ENCODE measurements at regions not wholly inside any gene's neighbourhood (a gene's known extent, or its start where the extent isn't known, plus 50 kb on each side); places are given as distances from the start of the nearest gene placed in this dataset.

DNA sequence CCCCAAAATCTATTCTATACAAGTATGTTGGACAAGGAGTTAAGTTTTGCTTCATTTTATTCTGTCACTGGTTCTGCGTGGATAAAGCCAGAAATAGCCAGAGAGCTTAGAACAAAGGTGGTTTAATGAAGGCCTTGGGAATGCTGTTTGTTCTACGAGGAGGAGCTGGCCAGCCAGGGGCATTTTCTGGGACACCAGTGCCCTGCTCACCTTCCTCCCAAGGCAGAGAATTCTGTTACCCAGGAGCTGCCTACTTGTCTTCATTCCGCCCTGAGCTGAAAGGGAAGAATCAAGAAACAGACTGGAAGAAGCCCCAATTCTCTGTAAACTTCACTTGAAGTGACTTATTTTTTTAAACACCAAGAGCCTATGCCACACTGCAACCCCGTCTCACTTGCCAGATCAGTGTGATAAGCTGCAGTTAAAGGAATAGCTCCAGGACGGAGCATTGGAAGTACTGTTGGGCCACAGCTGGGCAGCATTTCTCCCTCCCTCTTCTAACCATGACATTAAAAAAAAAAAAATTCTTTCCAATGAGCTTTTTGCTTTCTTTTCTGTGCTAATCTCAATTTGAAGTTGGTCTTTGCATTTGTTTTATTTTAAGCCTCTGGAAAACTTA, 149.8 kb upstream of the DYNLRB2 start:
- TF ChIP-seq, protein P1, sequence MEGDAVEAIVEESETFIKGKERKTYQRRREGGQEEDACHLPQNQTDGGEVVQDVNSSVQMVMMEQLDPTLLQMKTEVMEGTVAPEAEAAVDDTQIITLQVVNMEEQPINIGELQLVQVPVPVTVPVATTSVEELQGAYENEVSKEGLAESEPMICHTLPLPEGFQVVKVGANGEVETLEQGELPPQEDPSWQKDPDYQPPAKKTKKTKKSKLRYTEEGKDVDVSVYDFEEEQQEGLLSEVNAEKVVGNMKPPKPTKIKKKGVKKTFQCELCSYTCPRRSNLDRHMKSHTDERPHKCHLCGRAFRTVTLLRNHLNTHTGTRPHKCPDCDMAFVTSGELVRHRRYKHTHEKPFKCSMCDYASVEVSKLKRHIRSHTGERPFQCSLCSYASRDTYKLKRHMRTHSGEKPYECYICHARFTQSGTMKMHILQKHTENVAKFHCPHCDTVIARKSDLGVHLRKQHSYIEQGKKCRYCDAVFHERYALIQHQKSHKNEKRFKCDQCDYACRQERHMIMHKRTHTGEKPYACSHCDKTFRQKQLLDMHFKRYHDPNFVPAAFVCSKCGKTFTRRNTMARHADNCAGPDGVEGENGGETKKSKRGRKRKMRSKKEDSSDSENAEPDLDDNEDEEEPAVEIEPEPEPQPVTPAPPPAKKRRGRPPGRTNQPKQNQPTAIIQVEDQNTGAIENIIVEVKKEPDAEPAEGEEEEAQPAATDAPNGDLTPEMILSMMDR (IDR thresholded peaks at IDR 0.05), result no peak
- Mint-ChIP-seq H3K9me3 (no peaks in the 10 kb centered on the region), H3K4me1 (no peaks in the 10 kb centered on the region), H3K27ac (no peak overlapping the region), H3K27me3 (peaks cover 13% of the 10 kb centered on the region), H3K36me3 (ENCODE audit: low read depth) (no peaks in the 10 kb centered on the region), H3K4me3 (no peak overlapping the region)
- CTCF ChIA-PET, result no interaction called here
- intact Hi-C loops (cut with micrococcal nuclease), result no loop called here
- POLR2A ChIA-PET, result no interaction called here
- DNase-seq (no peak), ATAC-seq (ENCODE audit: low read depth) (no peak)

DNA sequence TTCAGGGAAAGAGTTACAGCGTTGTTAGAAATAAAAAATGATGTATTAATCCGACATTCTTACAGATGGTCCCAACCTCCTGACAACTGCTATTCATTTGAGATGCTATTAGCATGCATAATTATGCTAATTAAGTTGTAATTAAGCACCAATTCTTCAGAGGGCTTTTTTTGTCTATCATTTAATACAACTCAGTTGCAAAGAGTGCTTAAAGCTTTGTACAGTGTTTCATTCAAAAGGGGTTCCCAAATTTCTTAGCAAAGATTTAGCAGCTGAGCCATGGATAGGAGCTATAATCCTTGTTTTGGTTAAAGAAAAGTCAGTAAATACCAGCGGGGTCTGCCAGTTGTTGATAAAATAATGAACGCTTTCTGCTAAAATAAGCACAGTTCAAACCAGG, 150.7 kb upstream of the DYNLRB2 start:
- Mint-ChIP-seq H3K4me3 (no peak overlapping the region), H3K27me3 (peaks cover 15% of the 10 kb centered on the region), H3K9me3 (no peaks in the 10 kb centered on the region), H3K4me1 (no peaks in the 10 kb centered on the region), H3K27ac (no peak overlapping the region), H3K36me3 (ENCODE audit: low read depth) (no peaks in the 10 kb centered on the region)
- TF ChIP-seq, protein P1 (IDR thresholded peaks at IDR 0.05), result no peak
- POLR2A ChIA-PET, result no interaction called here
- CTCF ChIA-PET, result no interaction called here
- DNase-seq (no peak), ATAC-seq (ENCODE audit: low read depth) (no peak)
- intact Hi-C loops (cut with micrococcal nuclease), result no loop called here

GRCh38 chr16:80389338-80389737, 151.5 kb upstream of the DYNLRB2 start:
- no peaks in the 10 kb centered on the region for H3K36me3 Mint-ChIP-seq (ENCODE audit: low read depth)
- no peaks in the 10 kb centered on the region for H3K9me3 Mint-ChIP-seq
- ChIA-PET POLR2A (no interaction called here), CTCF (no interaction called here)
- no peak for DNase-seq
- H3K4me1 Mint-ChIP-seq, result no peaks in the 10 kb centered on the region
- no peak overlapping the region for H3K4me3 Mint-ChIP-seq
- no peak for ATAC-seq (ENCODE audit: low read depth)
- intact Hi-C loops (cut with micrococcal nuclease), result no loop called here
- peaks cover 15% of the 10 kb centered on the region for H3K27me3 Mint-ChIP-seq
- no peak overlapping the region for H3K27ac Mint-ChIP-seq
- TF ChIP-seq, protein P1 (IDR thresholded peaks at IDR 0.05), result no peak

DNA sequence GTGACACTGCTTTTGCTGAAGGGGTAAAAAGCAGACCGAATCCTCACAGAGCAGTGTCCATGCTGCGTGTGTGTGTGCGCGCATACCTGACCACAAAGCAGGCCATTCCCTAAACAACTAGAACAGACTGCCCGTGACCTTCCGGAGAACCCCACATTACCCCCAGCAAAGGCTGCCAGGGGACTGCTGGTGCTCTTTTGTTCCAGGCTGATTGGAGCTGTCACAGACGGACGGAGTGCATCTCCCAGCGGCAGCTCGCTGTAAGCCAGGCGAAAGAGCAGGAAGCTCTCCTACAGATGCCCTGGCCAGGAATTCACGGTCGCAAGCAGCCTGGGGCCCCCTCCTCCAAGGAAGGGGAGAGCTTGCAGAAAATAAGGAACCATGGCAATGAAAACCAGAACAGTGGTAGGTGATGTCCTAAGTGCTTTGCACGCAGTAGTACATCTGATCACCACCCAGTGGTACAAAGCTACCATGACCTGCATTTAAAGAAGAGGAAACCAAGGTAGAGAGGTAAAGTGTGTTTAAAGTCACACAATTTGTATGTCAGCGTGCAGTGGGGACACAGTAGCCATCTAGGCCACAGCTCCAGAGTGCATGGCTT, 153.4 kb upstream of the DYNLRB2 start:
- H3K27ac Mint-ChIP-seq, result no peak overlapping the region
- H3K36me3 Mint-ChIP-seq (ENCODE audit: low read depth), result no peaks in the 10 kb centered on the region
- ATAC-seq (ENCODE audit: low read depth) (no peak), DNase-seq (no peak)
- ChIA-PET POLR2A (interaction anchor here (0.6 kb wide), 1 partner anchor 444 kb away, joined by 3 read pairs; no protein-coding TSS in a partner anchor), CTCF (no interaction called here)
- H3K4me3 Mint-ChIP-seq, result no peak overlapping the region
- TF ChIP-seq, protein P1 (IDR thresholded peaks at IDR 0.05), result no peak
- peaks cover 19% of the 10 kb centered on the region for H3K27me3 Mint-ChIP-seq
- intact Hi-C loops (cut with micrococcal nuclease), result no loop called here
- H3K9me3 Mint-ChIP-seq, result no peaks in the 10 kb centered on the region
- H3K4me1 Mint-ChIP-seq, result no peaks in the 10 kb centered on the region

- ChIA-PET CTCF (no interaction called here), POLR2A (no interaction called here)
- no peak for ATAC-seq (ENCODE audit: low read depth)
- Mint-ChIP-seq H3K27me3 (peaks cover 22% of the 10 kb centered on the region), H3K27ac (no peak overlapping the region), H3K4me1 (no peaks in the 10 kb centered on the region), H3K4me3 (no peak overlapping the region), H3K36me3 (ENCODE audit: low read depth) (no peaks in the 10 kb centered on the region), H3K9me3 (no peaks in the 10 kb centered on the region)
- DNase-seq, result no peak
- TF ChIP-seq, protein P1 (IDR thresholded peaks at IDR 0.05), result no peak
- intact Hi-C loops (cut with micrococcal nuclease), result no loop called here
Observed at GRCh38 chr16:80384862-80385261, 155.9 kb upstream of the DYNLRB2 start.
